Endothelial cell of umbilical vein (primary cell): ENCODE measurements at regions not wholly inside any gene's neighbourhood (a gene's known extent, or its start where the extent isn't known, plus 50 kb on each side); places are given as distances from the start of the nearest gene placed in this dataset.

Source experiments
- BruUV-seq: library from RNA; stranded (reverse); fragments of 400-500 nt; replicated peaks from 2 replicates; lab custom pipeline; 2021; lab: Mats Ljungman, UMichigan
- CTCF ChIA-PET: fragments of 300-600, 350-600 bp; sonication (Branson Sonifier 250); formaldehyde crosslinking; loops from one replicate; lab custom pipeline; 2021; ENCODE audit warnings: antibody characterized with exemption, inconsistent platforms; lab: Charles Lee
- POLR2A ChIA-PET: fragments of 300-600, 350-600 bp; sonication (Branson Sonifier 250); formaldehyde crosslinking; loops from one replicate; lab custom pipeline; 2021; ENCODE audit warnings: antibody characterized with exemption, inconsistent platforms; lab: Charles Lee
- DNase-seq: peaks from one replicate; pipeline ENCODE4 v3.0.0-alpha.2; 2011; ENCODE audit warnings: low read depth, low spot score
- FAIRE-seq: peaks from 2 replicates; lab custom pipeline; 2011; peaks lifted over from hg19 to GRCh38; lab: Jason Lieb, UNC
- H2AFZ ChIP-seq: 2 replicates; pipeline ENCODE4 v1.6.0; 2012; ENCODE audit warnings: low read depth, low read length, control low read depth, inconsistent platforms
- H3K27ac ChIP-seq: 2 replicates; pipeline ENCODE4 v1.5.1; 2011; ENCODE audit warnings: low read depth, mild to moderate bottlenecking, control low read depth, low read length, moderate library complexity; ENCODE audit not compliant: insufficient read depth
- H3K27me3 ChIP-seq, 2 experiments: 2 replicates each; pipeline versions ENCODE4 v1.6.0 to v1.6.1; 2011; ENCODE audit warnings: low read length in 2 of 2, mixed read lengths in 1 of 2; ENCODE audit not compliant: control insufficient read depth in 2 of 2, insufficient read depth in 2 of 2
- H3K36me3 ChIP-seq, 2 experiments: 2 replicates in 1 of 2; 3 replicates in 1 of 2; pipeline ENCODE4 v1.5.1; 2011; ENCODE audit warnings: low read length in 2 of 2, mild to moderate bottlenecking in 1 of 2, moderate library complexity in 1 of 2; ENCODE audit not compliant: control insufficient read depth in 2 of 2, insufficient read depth in 2 of 2; ENCODE audit errors: extremely low read depth in 1 of 2
- H3K4me1 ChIP-seq: 3 replicates; pipeline ENCODE4 v1.5.1; 2011; ENCODE audit warnings: mild to moderate bottlenecking, low read length; ENCODE audit not compliant: control insufficient read depth, insufficient read depth; ENCODE audit errors: extremely low read depth
- H3K4me2 ChIP-seq: 2 replicates; pipeline ENCODE4 v1.6.1; 2011; ENCODE audit warnings: low read length, control low read depth, mixed read lengths; ENCODE audit not compliant: insufficient read depth
- H3K4me3 ChIP-seq, 3 experiments: fragments of 200-600 bp in 1 of 3; sonication (generic), shearing (Covaris generic) in 1 of 3; replicated peaks in 1 of 3; 2 replicates each; pipeline ENCODE4 v1.5.1; 2011 to 2016; ENCODE audit warnings: control low read depth in 3 of 3, low read length in 3 of 3, mild to moderate bottlenecking in 2 of 3, inconsistent platforms in 1 of 3, low read depth in 1 of 3, moderate library complexity in 1 of 3; ENCODE audit not compliant: insufficient read depth in 1 of 3
- H3K79me2 ChIP-seq: 2 replicates; pipeline ENCODE4 v1.6.0; 2012; ENCODE audit warnings: low read length, inconsistent platforms; ENCODE audit not compliant: control insufficient read depth, insufficient read depth
- H3K9ac ChIP-seq: replicated peaks from 2 replicates; pipeline ENCODE3; 2011; ENCODE audit warnings: low read length, control low read depth; ENCODE audit not compliant: insufficient read depth; ENCODE audit errors: extremely low read depth
- H3K9me1 ChIP-seq: replicated peaks from 3 replicates; pipeline ENCODE4 v1.6.0; 2011; ENCODE audit warnings: mild to moderate bottlenecking, low read length; ENCODE audit not compliant: control insufficient read depth, insufficient read depth; ENCODE audit errors: extremely low read depth
- H3K9me3 ChIP-seq: replicated peaks from 2 replicates; pipeline ENCODE4 v1.5.1; 2012; ENCODE audit warnings: low read length, inconsistent platforms; ENCODE audit not compliant: control insufficient read depth, insufficient read depth
- H4K20me1 ChIP-seq: replicated peaks from 2 replicates; pipeline ENCODE3; 2011; ENCODE audit warnings: mild to moderate bottlenecking, low read length; ENCODE audit not compliant: control insufficient read depth, insufficient read depth; ENCODE audit errors: extremely low read depth
- EZH2 ChIP-seq: IDR thresholded peaks from 2 replicates; pipeline ENCODE4 v1.6.1; 2012; ENCODE audit warnings: borderline replicate concordance, low read depth, mild to moderate bottlenecking, moderate library complexity, low read length, inconsistent platforms; ENCODE audit not compliant: severe bottlenecking
- FOS ChIP-seq: IDR thresholded peaks from 2 replicates; pipeline ENCODE4 v1.6.1; 2011; ENCODE audit warnings: mild to moderate bottlenecking, low read length, moderate library complexity, borderline replicate concordance; ENCODE audit not compliant: insufficient read depth
- GATA2 ChIP-seq: IDR thresholded peaks from 2 replicates; pipeline ENCODE4 v1.7.0; 2011; ENCODE audit warnings: low read depth, mild to moderate bottlenecking, moderate library complexity, mixed read lengths, low read length; ENCODE audit not compliant: insufficient read length, insufficient read depth
- JUN ChIP-seq: IDR thresholded peaks from 2 replicates; pipeline ENCODE4 v1.6.1; 2011; ENCODE audit warnings: borderline replicate concordance, low read depth; ENCODE audit not compliant: insufficient read length, insufficient read depth
- MYC ChIP-seq: IDR thresholded peaks from one replicate; pipeline ENCODE4 v1.6.1; 2011; ENCODE audit warnings: mild to moderate bottlenecking, low read depth, low read length
- POLR2A ChIP-seq: IDR thresholded peaks from 2 replicates; pipeline ENCODE4 v1.6.1; 2012; ENCODE audit warnings: low read depth, mild to moderate bottlenecking, control low read depth, low read length
- POLR2AphosphoS5 ChIP-seq: IDR thresholded peaks from 2 replicates; pipeline ENCODE4 v1.6.1; 2012; ENCODE audit warnings: low read depth, mild to moderate bottlenecking, control low read depth, low read length, moderate library complexity; ENCODE audit not compliant: insufficient read depth
- dilution Hi-C: fragments of 300-500 bp; cut with MboI; formaldehyde crosslinking; loops from one replicate; pipeline ENCODE4 v1.15.0; 2019; ENCODE audit warnings: low sequenced_read_pairs; ENCODE audit not compliant: extremely low pct_ligation_motif_present
- intact Hi-C: fragments of 100-400 bp; cut with micrococcal nuclease; formaldehyde crosslinking; loops from one replicate; pipeline ENCODE4 v1.10.0; 2022
- TF ChIP-seq, protein P1 (sequence below): IDR thresholded peaks from 2 replicates; pipeline ENCODE4 v1.6.1; 2011; ENCODE audit not compliant: insufficient read depth, insufficient read length
- TF ChIP-seq, protein P2 (sequence below), 2 donors: IDR thresholded peaks; 1 replicate in 1 of 2; 2 replicates in 1 of 2; pipeline ENCODE4 v1.5.1; 2011; ENCODE audit warnings: low read length in 2 of 2, mild to moderate bottlenecking in 2 of 2, moderate library complexity in 2 of 2, control low read depth in 1 of 2, inconsistent platforms in 1 of 2, low read depth in 1 of 2; ENCODE audit not compliant: insufficient read depth in 1 of 2; ENCODE audit errors: extremely low read depth in 1 of 2

DNA sequence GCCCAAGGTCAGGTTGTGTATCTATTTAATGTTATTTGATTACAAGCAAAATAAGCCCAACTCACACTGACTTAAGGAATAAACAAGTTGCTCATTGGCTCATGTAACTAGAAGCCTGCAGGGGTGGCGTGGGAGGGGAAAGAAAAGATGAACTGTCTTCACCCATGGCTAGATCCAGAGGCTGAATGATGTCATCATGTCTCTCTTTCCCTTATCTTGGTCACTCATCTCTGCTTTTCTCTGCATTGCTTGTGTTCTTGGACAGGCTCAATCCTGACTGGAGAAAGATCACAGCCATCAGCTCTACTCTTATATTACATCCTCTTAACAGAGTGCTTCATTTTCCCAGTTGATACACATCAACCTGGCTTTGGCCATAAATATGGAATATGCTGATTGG lies 290.0 kb upstream of the DIAPH2 start:
- H3K4me2 ChIP-seq = no peak overlapping the region
- H3K27ac ChIP-seq = no peak overlapping the region
- H2AFZ ChIP-seq = no peak overlapping the region
- ChIA-PET CTCF (no interaction called here), POLR2A (no interaction called here)
- no peaks in the 10 kb centered on the region for H3K79me2 ChIP-seq
- no peak overlapping the region for H3K4me3 ChIP-seq
- intact Hi-C loops = no loop called here
- dilution Hi-C loops = no loop called here
- no peaks in the 10 kb centered on the region for H3K9me3 ChIP-seq
- DNase-seq (no peak), FAIRE-seq (no peak)
- H4K20me1 ChIP-seq = no peaks in the 10 kb centered on the region
- TF ChIP-seq EZH2 = no peak
- TF ChIP-seq FOS = no peak
- TF ChIP-seq, protein P1, sequence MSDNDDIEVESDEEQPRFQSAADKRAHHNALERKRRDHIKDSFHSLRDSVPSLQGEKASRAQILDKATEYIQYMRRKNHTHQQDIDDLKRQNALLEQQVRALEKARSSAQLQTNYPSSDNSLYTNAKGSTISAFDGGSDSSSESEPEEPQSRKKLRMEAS = no peak
- TF ChIP-seq MYC = no peak
- TF ChIP-seq JUN = no peak
- TF ChIP-seq GATA2 = no peak
- no peak for TF ChIP-seq POLR2A
- TF ChIP-seq POLR2AphosphoS5 = no peak
- TF ChIP-seq, protein P2, sequence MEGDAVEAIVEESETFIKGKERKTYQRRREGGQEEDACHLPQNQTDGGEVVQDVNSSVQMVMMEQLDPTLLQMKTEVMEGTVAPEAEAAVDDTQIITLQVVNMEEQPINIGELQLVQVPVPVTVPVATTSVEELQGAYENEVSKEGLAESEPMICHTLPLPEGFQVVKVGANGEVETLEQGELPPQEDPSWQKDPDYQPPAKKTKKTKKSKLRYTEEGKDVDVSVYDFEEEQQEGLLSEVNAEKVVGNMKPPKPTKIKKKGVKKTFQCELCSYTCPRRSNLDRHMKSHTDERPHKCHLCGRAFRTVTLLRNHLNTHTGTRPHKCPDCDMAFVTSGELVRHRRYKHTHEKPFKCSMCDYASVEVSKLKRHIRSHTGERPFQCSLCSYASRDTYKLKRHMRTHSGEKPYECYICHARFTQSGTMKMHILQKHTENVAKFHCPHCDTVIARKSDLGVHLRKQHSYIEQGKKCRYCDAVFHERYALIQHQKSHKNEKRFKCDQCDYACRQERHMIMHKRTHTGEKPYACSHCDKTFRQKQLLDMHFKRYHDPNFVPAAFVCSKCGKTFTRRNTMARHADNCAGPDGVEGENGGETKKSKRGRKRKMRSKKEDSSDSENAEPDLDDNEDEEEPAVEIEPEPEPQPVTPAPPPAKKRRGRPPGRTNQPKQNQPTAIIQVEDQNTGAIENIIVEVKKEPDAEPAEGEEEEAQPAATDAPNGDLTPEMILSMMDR (IDR thresholded peaks at IDR 0.05; ENCODE audit: extremely low read depth in 1 of 2, insufficient read depth in 1 of 2, low read depth in 1 of 2, low read length in 2 of 2) = no peak
- no TSS peak for BruUV-seq
- H3K36me3 ChIP-seq = no peaks in the 10 kb centered on the region
- H3K4me1 ChIP-seq = no peaks in the 10 kb centered on the region
- no peak overlapping the region for H3K9ac ChIP-seq
- no peaks in the 10 kb centered on the region for H3K27me3 ChIP-seq
- H3K9me1 ChIP-seq = no peaks in the 10 kb centered on the region
